Suppressor macrophage treated with lipopolysaccharide for 1 hour (primary cell): ENCODE measurements at regions not wholly inside any gene's neighbourhood (a gene's known extent, or its start where the extent isn't known, plus 50 kb on each side); places are given as distances from the start of the nearest gene placed in this dataset.
A peak's percentile ranks its signal among the peaks of the same experiment; 100 is the strongest.
"Not testable (repeated sequence)": the region's sequence is repeated elsewhere in the genome, so short reads cannot be mapped to it uniquely, and the experiment has no call there.

Source experiments
- DNase-seq, 3 donors: peaks; one replicate each; pipeline ENCODE4 v3.0.0-alpha.2; 2020 to 2022

DNA sequence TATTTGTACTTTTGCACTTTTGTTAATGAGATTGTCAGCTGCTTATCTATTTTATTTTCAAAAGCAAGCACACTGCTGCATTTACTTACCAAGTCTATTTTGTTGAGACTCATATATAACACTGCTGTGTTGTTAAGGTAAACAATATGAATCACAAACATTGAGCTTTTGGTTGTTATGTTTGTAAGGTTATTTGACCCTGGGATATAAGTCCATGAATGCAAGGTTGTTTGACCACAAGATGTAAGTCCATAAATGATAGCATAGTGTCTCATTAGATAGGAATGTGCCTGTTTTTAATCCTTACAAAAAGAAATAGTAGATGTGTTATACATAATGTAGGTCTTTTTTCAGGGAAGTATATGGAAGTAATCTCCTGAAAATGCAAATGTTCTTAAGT lies 845.9 kb downstream of the CDH9 start:
- DNase-seq: no peak

DNA sequence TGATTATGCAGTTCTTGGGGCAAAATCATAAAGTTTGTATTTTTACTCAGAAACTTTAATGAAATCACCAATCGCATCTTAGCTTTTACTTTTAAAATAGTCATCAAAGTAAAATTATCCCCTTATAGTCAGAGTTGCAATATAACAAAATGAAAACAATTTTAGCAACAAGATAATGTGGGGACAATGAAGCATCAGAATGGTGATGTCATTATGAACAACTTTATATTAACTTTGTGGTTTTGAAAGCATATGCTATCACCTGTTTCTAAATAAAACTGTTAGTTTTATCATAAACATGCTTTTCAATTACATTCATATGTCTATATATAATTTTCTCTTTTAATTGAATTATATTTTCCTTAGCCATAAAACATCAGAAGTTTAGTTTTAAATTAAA lies 856.8 kb downstream of the CDH9 start:
- no peak for DNase-seq

GRCh38 chr5:26148569-26149107 lies 889.7 kb downstream of the CDH9 start:
- peak in 1 of 3 donors; percentile 0 for DNase-seq

DNA sequence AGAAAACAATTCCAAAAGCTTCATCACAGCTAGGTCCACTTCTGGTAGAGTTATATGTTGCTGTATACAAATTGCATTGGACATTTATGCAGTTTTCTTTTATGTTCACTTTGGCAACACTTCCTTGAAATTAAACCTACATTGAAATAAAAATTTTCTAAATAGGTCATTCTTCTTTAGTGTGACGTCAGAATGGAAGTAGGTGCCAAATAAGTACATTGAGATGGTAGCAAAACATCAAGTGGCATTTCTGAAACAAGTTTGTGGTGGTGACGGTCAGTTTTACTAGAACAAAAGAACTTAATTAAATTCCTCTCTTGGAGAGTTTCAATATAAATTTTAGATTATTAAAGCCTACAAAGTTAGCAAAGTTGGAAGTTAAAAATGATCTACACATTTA lies 895.1 kb downstream of the CDH9 start:
- no peak for DNase-seq

- no peak for DNase-seq
Measured at GRCh38 chr5:26121338-26121737, 917.0 kb downstream of the CDH9 start.

DNA sequence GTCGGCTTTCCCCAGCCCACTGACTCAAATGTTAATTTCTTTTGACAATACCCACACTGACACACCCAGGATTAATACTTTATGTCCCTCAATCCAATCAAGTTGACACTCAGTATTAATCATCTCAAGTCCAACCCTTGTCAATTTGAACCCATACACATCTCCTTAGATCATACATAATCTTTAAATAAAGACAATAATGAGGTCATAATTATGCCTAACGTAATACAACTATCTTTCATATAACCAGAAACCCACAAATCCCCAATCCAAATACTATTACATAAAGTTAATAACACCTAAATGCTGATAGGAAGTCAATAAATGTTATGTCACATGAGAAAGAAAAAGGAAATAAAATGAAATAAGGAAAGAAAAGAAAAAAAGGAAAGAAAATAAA lies 934.2 kb downstream of the CDH9 start:
- no peak for DNase-seq

- DNase-seq: no peak
Measured at GRCh38 chr5:26060212-26060611, 978.2 kb downstream of the CDH9 start.

DNA sequence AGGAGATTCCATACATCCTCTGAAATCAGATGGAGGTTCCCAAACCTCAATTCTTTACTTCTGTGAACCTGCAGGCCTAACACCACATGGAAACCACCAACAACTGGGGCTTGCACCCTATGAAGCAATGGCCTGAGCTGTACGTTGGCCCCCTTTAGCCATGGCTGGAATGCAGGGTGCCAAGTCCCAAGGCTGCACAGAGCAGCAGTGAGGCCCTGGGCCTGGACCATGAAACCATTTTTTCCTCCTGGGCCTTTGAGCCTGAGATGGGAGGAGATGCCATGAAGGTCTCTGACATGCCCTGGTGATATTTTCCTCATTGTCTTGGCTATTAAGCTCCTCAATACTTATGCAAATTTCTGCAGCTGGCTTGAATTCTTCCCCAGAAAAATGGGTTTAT lies 983.8 kb downstream of the CDH9 start:
- DNase-seq: no peak

DNA sequence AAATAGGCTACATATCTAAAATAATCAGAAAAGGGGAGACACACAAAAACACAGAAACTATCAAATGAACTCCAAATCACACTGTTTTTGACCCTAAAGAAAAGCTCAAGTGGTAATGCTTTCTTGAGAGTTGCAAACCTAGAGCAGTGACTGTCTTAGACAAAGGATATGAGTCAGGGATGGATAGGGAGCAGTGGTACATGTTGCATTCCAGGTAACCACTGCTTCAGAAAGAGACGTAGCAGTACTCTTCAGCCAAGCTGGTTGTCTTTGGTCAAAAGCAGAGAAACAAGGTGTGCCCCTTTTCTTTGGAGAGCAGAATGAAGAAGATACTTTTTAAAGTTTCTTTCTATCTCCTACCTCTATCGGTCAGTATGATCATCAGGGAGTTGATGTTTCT lies 1003.6 kb downstream of the CDH9 start:
- DNase-seq: no peak

- no peak for DNase-seq
Measured at GRCh38 chr5:26031481-26031880, 1006.9 kb downstream of the CDH9 start.

DNA sequence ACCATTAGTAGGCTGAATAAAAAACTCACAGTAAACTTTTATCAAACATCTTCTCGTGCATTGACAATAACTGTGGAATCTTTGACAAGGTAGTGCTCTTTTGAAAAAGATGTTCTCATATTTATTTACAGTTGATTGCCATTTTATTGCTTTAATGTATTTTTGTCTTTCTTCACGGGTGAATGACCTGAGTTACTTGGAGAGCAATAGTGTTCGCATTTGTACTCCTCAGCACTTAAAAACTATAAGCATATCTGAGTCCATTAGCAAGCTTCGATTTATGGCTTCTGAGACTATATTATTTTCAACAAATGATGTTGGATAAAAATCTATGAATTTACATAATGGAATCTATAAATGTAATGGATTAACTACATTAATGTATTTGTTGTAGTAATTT lies 1012.3 kb downstream of the CDH9 start:
- no peak for DNase-seq

DNA sequence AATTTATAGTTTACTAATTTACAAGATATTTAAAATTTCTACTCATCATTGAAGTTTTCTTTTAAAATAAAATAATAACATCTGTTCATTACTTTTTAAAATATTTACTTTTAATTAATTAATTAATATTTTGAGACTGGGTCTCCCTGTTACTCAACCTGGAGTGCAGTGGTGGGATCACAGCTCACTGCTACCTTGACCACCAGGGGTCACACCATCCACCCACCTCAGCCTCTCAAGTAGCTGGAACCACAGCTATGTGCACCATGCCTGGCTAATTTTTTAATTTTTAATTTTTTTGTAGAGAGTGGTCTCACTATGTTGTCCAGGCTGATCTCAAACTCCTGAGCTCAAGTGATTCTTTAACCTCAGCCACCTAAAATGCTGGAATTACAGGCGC lies 1013.6 kb downstream of the CDH9 start:
- no peak for DNase-seq

- no peak for DNase-seq
Measured at GRCh38 chr5:26023361-26023760, 1015.0 kb downstream of the CDH9 start.

DNA sequence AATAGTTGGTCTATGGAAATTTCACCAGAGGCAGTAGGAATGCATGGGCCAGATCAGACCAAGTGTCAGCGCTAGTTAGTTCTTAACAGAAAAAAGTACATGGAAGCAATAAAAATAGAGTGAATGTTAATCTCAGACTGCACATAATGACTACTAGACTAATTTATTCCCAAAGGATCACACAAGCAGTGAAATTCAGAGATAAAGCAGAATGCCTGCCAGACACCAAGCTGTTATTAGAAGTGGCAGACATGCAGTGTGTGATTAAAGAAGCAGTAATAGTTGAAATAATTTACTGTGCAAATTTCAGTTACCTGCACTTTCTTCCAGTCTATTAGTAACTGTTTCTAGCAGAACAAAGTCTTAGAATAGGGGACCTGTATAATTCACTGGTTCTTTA lies 1024.2 kb downstream of the CDH9 start:
- DNase-seq: no peak

GRCh38 chr5:26012078-26012477 lies 1026.3 kb downstream of the CDH9 start:
- DNase-seq: no peak

DNA sequence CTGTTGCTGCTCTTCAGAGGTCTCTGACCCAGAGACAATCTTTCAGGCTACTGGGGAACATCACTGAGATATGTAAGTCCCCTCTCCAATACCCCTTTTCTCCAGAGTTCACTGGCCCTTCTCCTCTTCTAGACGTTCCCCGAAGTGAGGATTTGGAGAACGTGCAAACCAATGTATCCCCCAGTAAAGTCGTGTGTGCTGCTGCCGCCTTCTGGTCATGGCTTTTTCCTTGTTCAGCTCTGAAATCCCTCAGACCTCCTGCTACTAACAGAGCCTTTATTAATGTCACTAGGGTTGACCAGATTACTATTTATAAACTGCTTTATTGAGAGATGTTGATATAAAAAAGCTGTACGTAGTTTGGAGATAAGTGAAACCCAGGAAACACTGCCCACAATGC lies 1028.6 kb downstream of the CDH9 start:
- DNase-seq: no peak

DNA sequence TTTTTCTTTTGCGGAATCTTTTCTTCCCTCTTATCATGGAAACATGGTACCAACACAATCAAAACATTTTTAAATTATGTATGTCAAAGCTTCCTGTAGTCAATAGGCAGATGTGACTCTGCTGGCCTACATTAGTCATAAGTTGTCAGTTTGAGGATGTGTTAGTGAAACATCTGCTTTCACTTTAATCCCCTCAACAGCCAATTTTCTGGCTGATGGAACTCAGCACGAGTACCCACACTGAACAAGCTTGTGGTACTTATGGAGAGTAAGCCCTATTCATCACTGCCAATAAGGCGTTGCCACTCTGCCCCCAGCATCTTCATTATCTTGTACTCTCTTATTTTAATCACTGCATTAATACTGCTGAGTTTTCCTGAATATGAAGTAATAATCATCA lies 1034.4 kb downstream of the CDH9 start:
- no peak for DNase-seq

DNA sequence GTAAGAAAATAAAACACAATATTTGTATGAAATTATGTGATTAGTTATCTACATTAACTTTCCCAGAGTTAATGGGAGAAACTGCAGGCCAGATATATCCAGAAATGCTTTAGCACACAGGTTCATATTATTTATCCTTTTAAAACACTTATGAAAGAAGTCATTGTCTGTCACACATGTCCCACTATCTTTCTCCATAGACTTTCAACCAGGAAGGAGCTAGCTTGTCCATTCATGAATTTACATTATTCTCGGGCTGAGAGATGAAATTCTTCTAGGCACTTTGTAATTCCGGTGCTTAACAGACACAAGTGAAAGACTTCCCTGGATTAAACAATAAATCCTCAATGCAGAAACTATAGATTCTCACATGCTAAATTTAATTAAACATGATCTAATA lies 1043.2 kb downstream of the CDH9 start:
- no peak for DNase-seq

- DNase-seq: no peak
Measured at GRCh38 chr5:25993701-25994100, 1044.7 kb downstream of the CDH9 start.

- no peak for DNase-seq
Measured at GRCh38 chr5:25991639-25992038, 1046.7 kb downstream of the CDH9 start.

- DNase-seq: no peak
Measured at GRCh38 chr5:25990771-25991170, 1047.6 kb downstream of the CDH9 start.

DNA sequence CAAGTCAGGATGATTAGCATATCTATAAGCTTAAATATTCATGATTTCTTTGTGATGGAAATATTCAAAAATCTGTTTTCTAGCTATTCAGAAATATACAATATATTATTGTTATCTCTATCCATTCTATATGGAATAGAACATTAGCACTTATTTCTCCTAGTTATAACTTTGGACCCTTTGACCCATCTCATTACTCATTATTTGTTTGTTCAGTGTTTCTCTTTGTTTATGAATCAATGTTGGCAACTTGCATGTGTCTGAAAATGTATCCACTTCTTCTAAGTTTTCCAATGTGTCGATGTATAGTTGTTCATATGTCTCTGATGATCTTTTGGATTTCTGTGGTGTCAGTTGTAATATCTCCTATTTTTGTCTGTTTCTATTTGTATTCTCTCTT lies 1059.3 kb downstream of the CDH9 start:
- DNase-seq: no peak

DNA sequence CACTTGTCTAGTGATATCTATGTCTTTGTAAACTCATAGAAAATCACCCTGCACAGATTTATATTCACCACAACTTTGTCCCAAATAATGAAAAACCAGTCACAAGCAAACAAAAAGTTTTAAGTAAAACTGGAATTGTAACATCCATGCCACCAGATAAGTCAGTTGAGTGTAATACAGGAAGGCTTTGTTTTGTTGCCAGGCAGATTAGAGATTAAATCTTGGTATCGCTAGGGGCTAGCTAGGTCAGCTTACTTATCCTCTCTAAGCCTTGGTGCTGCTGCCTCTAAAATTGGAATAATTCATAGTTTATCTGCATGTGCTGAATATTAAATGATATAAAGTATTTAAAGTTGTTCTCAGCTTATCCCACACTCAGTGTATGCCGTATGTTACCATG lies 1062.5 kb downstream of the CDH9 start:
- no peak for DNase-seq

DNA sequence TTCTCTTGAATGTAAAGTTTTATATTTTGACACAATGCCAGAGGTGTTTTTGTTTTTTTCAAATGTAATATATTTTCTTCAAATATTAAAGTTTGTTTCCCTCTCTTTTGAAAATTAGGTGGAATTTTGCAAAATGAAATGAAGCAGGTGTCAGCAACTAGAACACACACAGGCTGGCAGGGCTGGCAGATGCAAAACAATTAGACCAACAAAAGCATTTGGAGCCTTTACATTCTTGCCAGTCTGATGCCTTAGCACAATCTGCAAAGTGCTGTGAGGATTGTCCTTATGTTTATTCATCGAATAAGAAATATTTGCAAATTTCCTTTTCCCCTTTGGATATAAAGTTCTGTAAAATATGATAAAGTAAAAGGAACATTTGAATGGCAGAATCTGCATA lies 1063.9 kb downstream of the CDH9 start:
- DNase-seq: no peak

DNA sequence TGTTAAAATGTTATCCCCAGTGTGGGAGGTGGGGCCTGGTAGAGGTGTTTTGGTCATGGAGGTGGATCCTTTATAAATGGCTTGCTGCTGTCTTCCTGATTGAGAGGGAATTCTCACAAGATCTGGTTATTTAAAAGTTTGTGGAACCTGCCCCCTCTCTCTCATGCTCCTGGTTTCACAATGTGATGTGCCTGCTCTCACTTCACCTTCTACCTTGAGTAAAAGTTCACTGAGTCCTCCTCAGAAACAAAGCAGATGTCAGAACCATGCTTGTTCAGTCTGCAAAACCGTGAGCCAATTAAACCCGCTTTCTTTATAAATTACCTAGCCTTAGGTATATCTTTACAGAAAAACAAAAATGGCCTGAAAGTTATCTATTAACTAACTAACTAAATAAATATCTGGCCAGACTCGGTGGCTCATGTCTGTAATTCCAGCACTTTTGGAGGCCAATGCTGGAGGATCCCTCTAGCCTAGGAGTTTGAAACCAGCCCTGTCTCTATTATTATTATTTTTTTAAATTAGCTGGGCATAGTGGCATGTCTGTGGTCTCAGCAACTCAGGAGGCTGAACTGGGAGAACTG lies 1067.4 kb downstream of the CDH9 start:
- DNase-seq: no peak

GRCh38 chr5:25969042-25969441 lies 1069.3 kb downstream of the CDH9 start:
- DNase-seq: not testable (repeated sequence)
